Breast epithelium (tissue), 3 donors: ENCODE measurements at regions not wholly inside any gene's neighbourhood (a gene's known extent, or its start where the extent isn't known, plus 50 kb on each side); places are given as distances from the start of the nearest gene placed in this dataset.

Source experiments
- POLR2AphosphoS5 ChIP-seq, 3 donors: sonication (generic); formaldehyde crosslinking; IDR thresholded peaks; one replicate each; pipeline ENCODE4 v1.6.1; 2017; ENCODE audit warnings: antibody characterized with exemption in 3 of 3
- TF ChIP-seq, protein P1 (sequence below), 3 donors: fragments of 450-650 bp; IDR thresholded peaks; one replicate each; pipeline ENCODE4 v1.5.1; 2016 to 2017; ENCODE audit warnings: antibody characterized with exemption in 3 of 3, mild to moderate bottlenecking in 3 of 3, moderate library complexity in 3 of 3

DNA sequence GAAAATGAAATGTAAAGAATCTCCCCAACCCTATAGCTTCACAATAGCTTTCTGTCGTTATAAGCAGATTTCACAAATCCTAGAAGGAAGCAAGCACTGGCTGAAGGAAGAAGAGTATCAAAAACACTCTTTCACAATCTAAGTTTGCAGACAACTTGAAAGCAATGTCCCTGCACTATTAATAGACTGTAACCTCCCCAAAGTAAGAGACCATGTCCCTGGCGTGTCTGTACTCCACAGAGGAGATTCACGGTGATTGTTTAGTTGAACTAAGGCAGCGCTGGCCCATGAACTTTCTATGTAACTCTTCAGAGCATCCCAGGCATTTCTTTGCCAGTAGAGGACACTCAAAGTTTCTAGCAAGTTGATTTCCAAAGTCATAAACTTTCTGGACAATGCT is 128.0 kb upstream of the HNRNPA3 start:
- TF ChIP-seq, protein P1, sequence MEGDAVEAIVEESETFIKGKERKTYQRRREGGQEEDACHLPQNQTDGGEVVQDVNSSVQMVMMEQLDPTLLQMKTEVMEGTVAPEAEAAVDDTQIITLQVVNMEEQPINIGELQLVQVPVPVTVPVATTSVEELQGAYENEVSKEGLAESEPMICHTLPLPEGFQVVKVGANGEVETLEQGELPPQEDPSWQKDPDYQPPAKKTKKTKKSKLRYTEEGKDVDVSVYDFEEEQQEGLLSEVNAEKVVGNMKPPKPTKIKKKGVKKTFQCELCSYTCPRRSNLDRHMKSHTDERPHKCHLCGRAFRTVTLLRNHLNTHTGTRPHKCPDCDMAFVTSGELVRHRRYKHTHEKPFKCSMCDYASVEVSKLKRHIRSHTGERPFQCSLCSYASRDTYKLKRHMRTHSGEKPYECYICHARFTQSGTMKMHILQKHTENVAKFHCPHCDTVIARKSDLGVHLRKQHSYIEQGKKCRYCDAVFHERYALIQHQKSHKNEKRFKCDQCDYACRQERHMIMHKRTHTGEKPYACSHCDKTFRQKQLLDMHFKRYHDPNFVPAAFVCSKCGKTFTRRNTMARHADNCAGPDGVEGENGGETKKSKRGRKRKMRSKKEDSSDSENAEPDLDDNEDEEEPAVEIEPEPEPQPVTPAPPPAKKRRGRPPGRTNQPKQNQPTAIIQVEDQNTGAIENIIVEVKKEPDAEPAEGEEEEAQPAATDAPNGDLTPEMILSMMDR (IDR thresholded peaks at IDR 0.05): no peak
- TF ChIP-seq POLR2AphosphoS5 (IDR thresholded peaks at IDR 0.05): no peak
